Superior temporal gyrus (tissue), 1 donor: ENCODE measurements at regions not wholly inside any gene's neighbourhood (a gene's known extent, or its start where the extent isn't known, plus 50 kb on each side); places are given as distances from the start of the nearest gene placed in this dataset.

Source experiments
- DNase-seq: peaks from one replicate; pipeline ENCODE4 v3.0.0-alpha.2; 2016; ENCODE audit errors: extremely low spot score

- no peak for DNase-seq
Observed at GRCh38 chr5:104757915-104758314, 1195.3 kb upstream of the NUDT12 start.

DNA sequence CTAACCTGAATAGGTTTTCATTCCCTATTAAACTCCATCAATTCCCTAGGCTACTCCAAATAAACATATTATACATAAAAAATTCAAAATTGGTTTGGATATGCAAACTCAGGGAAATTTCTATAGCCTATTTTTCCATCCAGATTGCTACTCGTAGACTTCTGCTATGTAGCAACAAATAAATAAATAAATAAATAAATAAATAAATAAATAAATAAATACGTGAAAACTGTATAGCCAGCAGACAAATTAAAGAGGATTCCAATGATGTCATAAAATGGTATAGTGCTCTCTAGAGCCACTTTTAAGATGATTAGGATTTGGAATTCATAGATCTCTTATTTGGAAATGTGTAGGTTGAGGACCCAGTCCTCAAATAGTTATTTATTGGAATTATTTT is 1193.2 kb upstream of the NUDT12 start:
- no peak for DNase-seq

DNA sequence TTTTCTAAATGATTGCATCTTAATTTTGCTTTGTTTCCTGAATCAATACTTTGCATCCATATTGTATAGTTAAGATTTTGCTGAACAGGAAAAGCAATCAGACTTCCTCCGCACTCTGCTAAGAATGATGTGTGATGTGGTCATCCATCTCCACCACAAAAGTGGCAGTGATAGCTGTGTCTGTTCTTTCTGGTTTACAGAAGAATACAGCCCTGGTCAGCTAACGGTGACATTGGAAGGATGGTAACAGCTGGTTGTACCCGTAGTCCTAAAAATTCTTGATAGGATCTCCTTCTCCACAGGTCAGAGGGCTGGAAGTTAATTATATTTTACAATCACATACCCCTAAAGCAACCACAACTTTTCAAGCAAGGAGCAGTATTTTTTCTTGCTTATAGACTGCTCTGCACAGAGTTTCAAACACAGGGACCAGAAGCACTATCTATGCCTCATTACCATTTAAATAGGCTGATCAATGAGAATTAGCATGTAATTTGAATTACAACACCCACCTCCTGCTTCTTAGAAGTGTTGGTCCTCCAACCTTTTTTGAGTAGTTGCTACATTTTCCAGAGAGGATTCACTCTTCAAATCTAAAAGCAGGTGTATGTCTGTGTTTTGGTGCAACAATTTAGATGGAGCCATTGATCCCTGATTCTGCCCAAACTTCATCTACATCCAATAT is 1191.9 kb upstream of the NUDT12 start:
- no peak for DNase-seq

DNA sequence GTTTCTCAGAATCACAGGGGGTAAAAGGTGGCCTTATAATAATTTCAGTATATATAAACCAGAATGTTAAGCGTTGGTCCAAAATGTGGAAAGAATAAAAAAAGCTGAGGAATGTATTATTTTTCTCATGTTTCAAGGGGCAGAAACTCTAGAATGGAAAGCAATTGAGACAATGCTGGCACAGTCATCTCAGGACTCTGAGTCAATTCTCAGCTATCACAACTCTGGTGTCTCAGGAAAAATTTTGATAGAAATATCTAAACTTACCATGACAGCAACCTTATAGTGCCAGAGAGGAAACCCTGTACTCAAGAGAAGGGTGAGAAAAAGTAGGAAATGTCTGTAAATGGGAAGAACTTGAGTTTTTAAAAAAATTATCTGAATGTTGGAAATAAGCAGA is 1189.4 kb upstream of the NUDT12 start:
- no peak for DNase-seq

DNA sequence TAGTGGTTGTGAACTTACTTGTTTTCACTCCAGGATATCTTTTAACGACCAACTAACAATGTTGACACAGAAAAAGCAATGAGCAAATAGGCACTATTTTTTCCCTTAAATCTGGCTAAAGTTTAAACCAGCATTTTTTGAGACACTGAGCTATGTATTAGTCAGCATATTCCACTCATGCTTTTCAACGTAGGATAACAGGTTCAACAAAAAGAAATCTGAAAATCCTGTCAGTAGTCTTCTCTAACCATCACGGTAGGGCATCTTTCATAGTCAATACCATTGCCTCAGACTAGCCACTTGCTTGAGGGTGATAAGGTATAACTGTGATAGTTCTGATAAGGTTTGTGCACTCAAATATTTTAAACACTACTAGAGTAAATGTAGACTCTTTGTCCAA is 1177.3 kb upstream of the NUDT12 start:
- no peak for DNase-seq

DNA sequence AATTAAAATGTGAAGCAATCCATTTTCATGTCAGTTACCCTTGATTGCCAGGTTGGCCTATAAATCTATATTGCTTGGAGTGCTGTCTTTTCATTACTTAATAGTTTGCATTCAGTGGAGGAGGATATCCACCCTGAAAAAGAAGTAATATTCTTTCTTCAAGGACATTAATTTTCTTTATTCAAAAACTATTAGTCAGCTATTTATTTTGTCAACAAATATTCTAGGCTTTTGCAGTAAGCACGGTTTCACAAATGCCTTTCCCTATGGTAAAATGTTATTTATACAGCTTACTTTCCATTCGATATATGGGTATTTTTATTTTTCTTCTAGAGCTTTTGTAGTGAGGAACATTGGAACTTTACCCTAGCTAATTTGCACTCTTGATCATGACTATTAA is 1176.9 kb upstream of the NUDT12 start:
- DNase-seq = no peak

DNA sequence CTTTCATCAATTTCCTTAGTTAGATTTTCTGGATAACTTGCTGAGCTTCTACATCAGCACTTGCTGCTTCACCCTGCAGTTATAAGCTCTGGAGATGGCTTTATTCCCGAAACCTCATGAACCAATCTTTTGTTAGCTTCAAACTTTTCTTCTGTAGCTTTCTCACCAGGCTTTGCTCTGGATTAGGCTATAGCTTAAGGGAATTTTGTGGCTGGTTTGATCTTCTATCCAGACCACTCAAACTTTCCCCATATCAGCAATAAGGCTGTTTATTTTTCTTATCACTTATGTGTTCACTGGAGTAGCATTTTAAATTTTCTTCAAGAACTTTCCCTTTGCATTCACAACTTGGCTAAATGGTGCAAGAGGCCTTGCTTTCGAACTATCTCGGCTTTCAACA is 1173.5 kb upstream of the NUDT12 start:
- no peak for DNase-seq

GRCh38 chr5:104734046-104734445 is 1171.5 kb upstream of the NUDT12 start:
- DNase-seq = no peak

DNA sequence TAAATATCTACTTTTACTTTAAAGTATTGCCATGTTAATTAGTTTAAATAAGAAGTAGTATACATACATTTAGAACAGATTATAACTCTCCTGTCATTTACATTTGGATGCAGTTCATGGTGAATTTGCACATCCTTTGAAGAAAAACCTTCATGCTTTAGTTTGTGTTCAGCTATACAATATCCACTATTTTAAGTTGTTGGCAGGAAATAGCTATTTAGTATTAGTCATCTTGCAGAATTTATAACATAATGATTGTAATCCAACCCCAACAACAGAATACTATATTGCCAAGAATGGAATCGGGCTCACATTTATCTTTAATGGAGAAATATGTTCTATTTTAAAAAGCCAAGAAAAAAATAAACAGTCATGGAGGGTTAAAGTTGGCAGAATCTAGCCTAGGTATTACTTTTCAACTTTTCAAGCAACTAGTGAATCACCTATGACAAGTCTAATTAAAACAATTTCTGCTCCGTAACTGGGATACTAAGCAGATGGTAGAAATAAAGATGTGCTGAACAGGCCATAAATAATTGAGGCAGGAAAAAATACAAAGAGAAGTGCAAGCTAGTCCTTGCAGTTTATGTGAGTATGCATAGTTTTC is 1170.6 kb upstream of the NUDT12 start:
- no peak for DNase-seq

GRCh38 chr5:104731331-104731730 is 1168.7 kb upstream of the NUDT12 start:
- no peak for DNase-seq

- DNase-seq = no peak
Observed at GRCh38 chr5:104708027-104708426, 1145.4 kb upstream of the NUDT12 start.

- DNase-seq = no peak
Observed at GRCh38 chr5:104706600-104706999, 1144.0 kb upstream of the NUDT12 start.

GRCh38 chr5:104702212-104702611 is 1139.6 kb upstream of the NUDT12 start:
- no peak for DNase-seq

DNA sequence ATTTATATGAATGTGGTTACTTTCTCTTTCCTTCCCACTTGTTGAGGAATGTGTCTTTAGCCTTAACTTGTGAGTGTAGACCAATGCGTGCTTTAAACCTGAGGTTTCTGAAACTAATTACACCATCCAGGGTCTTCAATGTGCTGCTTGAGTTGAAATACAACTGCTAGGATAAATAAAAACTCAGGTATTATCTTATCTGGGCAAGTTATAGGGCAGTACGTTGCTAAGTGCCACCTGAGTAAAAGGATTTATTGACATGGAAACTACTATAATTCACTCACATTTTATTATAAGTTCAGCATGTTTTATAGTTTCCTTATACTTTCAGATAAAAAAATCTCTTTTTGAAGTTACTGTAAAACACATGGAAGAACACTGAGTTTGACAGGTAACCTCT is 1136.8 kb upstream of the NUDT12 start:
- DNase-seq = no peak

GRCh38 chr5:104661256-104661655 is 1098.7 kb upstream of the NUDT12 start:
- DNase-seq = no peak

DNA sequence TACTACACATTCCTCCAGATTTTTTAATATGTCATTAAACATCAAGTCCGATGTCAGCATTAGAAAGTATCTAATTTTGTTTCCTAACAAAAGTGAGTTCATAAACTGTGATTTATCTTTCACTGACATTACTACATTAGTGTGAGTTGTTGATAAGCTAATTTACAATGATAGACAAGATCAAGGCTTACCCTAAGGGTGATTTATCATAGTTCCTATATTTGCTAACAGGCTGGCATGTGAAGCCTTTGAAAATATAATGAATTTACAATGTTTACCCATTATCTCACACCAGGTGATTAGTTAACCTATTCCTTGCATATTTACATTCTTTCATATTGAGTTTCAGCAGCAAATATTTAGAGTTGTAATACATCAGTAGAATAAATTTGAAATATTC is 1096.9 kb upstream of the NUDT12 start:
- DNase-seq = no peak

DNA sequence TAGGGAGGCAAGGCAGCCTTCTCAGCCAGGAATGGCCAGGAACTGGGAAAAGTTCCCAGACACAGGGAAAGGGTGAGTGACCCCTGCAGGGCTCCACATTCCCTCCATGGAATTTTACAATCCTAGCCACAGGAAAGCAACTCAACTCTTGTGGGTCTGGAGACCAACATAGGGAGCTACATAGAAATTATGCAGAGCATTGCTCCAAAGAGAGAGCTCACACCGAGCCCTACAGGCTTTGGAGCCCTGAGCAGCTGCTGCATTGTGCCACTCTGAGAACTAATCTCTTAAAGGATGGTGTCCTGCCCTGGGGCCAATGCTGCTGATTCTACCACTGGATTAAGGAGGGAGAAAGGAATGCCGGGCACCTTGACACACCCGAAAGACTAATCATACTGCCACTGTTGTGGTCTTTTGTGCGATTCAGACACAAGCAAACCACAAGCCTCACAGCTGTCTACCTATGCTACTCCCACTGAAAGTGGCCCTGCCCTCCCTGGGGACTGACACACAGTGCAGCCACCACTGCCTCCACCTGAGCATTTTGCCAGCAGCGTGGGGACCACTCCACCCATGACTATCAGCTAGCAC is 1089.8 kb upstream of the NUDT12 start:
- DNase-seq = no peak

GRCh38 chr5:104650313-104651055 is 1087.9 kb upstream of the NUDT12 start:
- no peak for DNase-seq

DNA sequence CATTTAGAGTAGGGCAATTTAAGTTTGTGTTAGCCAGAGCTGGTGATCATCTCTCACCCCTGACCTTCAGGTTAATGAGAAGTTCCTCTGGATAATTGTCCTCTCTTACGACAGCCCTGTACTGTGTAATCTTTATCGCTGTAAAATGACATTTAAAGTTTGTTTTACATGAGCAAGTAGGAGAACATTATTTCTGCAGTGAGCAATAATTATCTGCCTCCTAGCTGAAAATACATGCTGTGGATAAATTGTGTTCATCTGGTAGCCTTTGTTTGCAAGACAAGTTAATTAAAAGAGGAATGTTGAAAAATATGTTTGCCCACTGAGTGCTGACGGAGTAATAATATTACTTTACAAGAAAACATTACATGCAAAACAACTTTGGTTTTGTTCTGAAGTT is 1083.8 kb upstream of the NUDT12 start:
- no peak for DNase-seq

- no peak for DNase-seq
Observed at GRCh38 chr5:104643320-104643719, 1080.7 kb upstream of the NUDT12 start.

DNA sequence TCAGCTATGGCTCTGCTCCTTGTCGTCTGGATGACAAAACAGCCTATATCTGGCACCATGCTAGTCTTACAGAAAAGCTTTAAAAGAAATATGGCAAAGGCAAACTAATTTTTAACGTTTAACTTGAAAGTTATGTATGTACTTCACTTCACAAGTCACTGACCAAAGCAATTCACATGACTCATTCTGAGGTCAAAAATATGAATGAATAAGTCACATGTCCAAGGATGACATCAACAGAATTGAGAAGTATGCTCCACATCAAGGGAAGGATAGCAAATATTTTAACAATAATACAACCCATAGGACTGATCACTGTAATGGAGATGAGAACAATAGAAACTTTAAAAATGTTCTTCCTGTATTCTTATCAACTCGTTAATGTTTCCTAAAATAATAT is 1072.6 kb upstream of the NUDT12 start:
- no peak for DNase-seq

DNA sequence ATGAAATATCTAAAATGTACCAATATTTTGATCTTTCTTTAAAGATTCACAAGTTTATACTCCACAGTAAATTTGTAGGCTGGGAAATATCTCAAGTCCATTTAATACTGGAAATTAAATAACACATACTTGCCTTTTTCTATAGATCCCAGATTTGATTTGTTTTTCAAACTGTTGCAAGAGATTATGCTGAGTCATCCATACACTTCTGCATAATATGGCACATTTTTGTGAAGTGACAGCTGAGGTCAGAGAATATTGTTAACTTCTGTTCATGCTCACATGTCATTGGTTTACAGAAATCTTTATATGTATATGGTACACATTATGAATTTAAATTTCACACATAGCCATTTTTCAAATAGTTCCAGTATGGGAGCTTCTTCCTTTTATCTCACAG is 1066.3 kb upstream of the NUDT12 start:
- no peak for DNase-seq

GRCh38 chr5:104626122-104626521 is 1063.5 kb upstream of the NUDT12 start:
- DNase-seq = no peak
